ENCODE measurements at regions not wholly inside any gene's neighbourhood (a gene's known extent, or its start where the extent isn't known, plus 50 kb on each side); places are given as distances from the start of the nearest gene placed in this dataset.

GRCh38 chr3:116870379-116870778 lies 160.8 kb downstream of the TUSC7 start:
- Histone ChIP-seq H3K27ac (no peak overlapping the region), H3K36me3 (no peaks in the 10 kb centered on the region), H3K27me3 (replicated peaks) (0 out of 2 replicates have a peak, but pooled peaks cover under 1% of the 10 kb centered on the region), H3K4me3 (no peak overlapping the region), H3K9me3 (replicated peaks) (no peaks in the 10 kb centered on the region), H3K4me1 (replicated peaks) (no peaks in the 10 kb centered on the region)
- no peak for DNase-seq (ENCODE audit: low read depth in 1 of 2, low spot score in 2 of 2)

- H3K9me3 ChIP-seq (replicated peaks) = no peaks in the 10 kb centered on the region
- DNase-seq (ENCODE audit: low read depth in 1 of 2, low spot score in 2 of 2) = no peak
Observed at GRCh38 chr3:116871905-116872304, 162.3 kb downstream of the TUSC7 start.

GRCh38 chr3:116872688-116873087 lies 163.1 kb downstream of the TUSC7 start:
- H3K27ac ChIP-seq = no peak overlapping the region
- H3K4me3 ChIP-seq = no peak overlapping the region
- no peaks in the 10 kb centered on the region for H3K27me3 ChIP-seq (replicated peaks)
- H3K36me3 ChIP-seq = no peaks in the 10 kb centered on the region
- no peaks in the 10 kb centered on the region for H3K9me3 ChIP-seq (replicated peaks)
- DNase-seq (ENCODE audit: low read depth in 1 of 2, low spot score in 2 of 2) = no peak
- no peaks in the 10 kb centered on the region for H3K4me1 ChIP-seq (replicated peaks)

More at GRCh38 chr3:116871905-116872304, 162.3 kb downstream of the TUSC7 start:
- Histone ChIP-seq H3K36me3 (no peaks in the 10 kb centered on the region), H3K4me1 (replicated peaks) (no peaks in the 10 kb centered on the region), H3K27me3 (replicated peaks) (no peaks in the 10 kb centered on the region), H3K27ac (no peak overlapping the region), H3K4me3 (no peak overlapping the region)

GRCh38 chr3:116873142-116873541 lies 163.6 kb downstream of the TUSC7 start:
- H3K4me1 ChIP-seq (replicated peaks) = no peaks in the 10 kb centered on the region

DNA sequence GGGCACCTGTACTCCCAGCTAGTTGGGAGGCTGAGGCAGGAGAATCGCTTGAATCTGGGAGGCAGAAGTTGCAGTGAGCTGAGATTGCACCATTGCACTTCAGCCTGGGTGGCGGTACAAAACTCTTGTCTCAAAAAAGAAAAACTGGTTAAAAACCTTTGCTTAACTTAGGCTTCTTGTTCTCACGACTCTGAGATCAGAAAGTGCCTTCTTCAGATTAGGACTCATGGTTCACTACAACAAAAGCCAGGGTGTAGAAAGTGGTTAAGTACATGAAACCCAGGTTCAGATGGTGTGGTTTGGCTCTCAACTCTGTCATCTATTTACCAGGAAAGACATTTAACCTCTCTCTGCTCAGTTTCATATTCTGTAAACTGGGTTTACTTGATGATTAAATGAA lies 168.4 kb downstream of the TUSC7 start:
- H3K9me3 ChIP-seq (replicated peaks) = no peaks in the 10 kb centered on the region
- no peak for DNase-seq (ENCODE audit: low read depth in 1 of 2, low spot score in 2 of 2)
- H3K27me3 ChIP-seq (replicated peaks) = no peaks in the 10 kb centered on the region
- H3K4me1 ChIP-seq (replicated peaks) = no peaks in the 10 kb centered on the region
- H3K36me3 ChIP-seq = no peaks in the 10 kb centered on the region
- no peak overlapping the region for H3K4me3 ChIP-seq
- no peak overlapping the region for H3K27ac ChIP-seq

More at GRCh38 chr3:116873142-116873541, 163.6 kb downstream of the TUSC7 start:
- H3K27ac ChIP-seq = no peak overlapping the region
- H3K36me3 ChIP-seq = no peaks in the 10 kb centered on the region
- no peaks in the 10 kb centered on the region for H3K27me3 ChIP-seq (replicated peaks)
- DNase-seq (ENCODE audit: low read depth in 1 of 2, low spot score in 2 of 2) = no peak
- H3K9me3 ChIP-seq (replicated peaks) = no peaks in the 10 kb centered on the region
- no peak overlapping the region for H3K4me3 ChIP-seq

DNA sequence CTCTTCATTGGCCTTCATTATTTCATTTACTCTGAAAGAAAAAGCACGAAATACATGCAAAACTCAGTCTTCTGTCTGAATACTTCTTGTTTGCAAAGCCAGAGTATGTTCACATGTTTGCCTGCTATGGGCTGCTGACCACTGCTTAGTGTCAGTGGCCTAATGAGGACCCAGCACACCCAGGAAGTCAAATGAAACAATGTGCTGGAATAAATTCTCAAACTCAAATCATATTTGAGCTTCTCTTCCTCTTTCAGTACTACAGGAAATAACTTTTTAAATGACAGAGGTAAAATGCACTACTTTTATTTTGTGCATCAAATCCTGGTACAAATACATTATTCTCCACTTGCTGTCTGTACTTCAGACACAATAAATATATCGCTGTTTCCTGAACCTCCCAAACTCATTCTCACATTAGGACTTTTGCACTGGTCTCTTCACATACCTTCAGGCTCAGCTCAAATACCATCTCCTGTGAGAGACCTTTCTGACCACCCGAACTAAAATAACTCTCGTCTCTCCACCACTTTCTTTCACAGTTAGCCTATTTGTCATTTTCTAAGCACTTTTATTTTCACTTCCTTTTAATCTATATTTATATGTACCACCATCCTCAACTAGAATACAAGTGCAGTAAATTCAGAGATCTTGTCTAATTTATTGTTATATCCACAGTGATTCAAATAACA lies 176.8 kb downstream of the TUSC7 start:
- Histone ChIP-seq H3K36me3 (no peaks in the 10 kb centered on the region), H3K4me1 (replicated peaks) (no peaks in the 10 kb centered on the region), H3K4me3 (no peak overlapping the region), H3K27me3 (replicated peaks) (no peaks in the 10 kb centered on the region), H3K27ac (no peak overlapping the region), H3K9me3 (replicated peaks) (no peaks in the 10 kb centered on the region)
- no peak for DNase-seq (ENCODE audit: low read depth in 1 of 2, low spot score in 2 of 2)

- Histone ChIP-seq H3K4me3 (no peak overlapping the region), H3K9me3 (replicated peaks) (no peaks in the 10 kb centered on the region), H3K4me1 (replicated peaks) (no peaks in the 10 kb centered on the region), H3K27ac (no peak overlapping the region), H3K36me3 (no peaks in the 10 kb centered on the region), H3K27me3 (replicated peaks) (no peaks in the 10 kb centered on the region)
- DNase-seq (ENCODE audit: low read depth in 1 of 2, low spot score in 2 of 2) = no peak
Observed at GRCh38 chr3:116896116-116896515, 186.5 kb downstream of the TUSC7 start.

DNA sequence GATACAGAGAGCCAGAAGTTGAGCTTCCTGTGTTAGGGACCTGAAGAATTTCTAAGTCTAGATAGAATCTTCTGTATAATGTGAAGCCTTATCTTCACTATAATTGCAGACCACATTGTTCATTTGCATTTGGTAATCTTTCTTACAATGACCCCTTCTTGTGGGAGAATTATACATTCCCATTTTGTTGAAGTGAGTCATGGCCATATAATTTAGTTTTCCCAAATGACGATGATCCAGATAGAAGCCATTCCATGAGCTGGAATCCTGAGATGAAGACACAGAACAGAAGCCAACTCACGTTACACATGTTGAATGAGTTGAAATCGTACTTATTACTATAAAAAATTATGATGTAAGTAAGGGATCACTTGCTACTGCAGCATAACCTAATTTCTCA lies 187.8 kb downstream of the TUSC7 start:
- Histone ChIP-seq H3K9me3 (replicated peaks) (no peaks in the 10 kb centered on the region), H3K27ac (no peak overlapping the region), H3K4me1 (replicated peaks) (no peaks in the 10 kb centered on the region), H3K4me3 (no peak overlapping the region), H3K36me3 (no peaks in the 10 kb centered on the region), H3K27me3 (replicated peaks) (no peaks in the 10 kb centered on the region)
- no peak for DNase-seq (ENCODE audit: low read depth in 1 of 2, low spot score in 2 of 2)

GRCh38 chr3:116899253-116899652 lies 189.7 kb downstream of the TUSC7 start:
- DNase-seq (ENCODE audit: low read depth in 1 of 2, low spot score in 2 of 2) = no peak
- Histone ChIP-seq H3K36me3 (no peaks in the 10 kb centered on the region), H3K27ac (no peak overlapping the region), H3K27me3 (replicated peaks) (no peaks in the 10 kb centered on the region), H3K4me1 (replicated peaks) (no peaks in the 10 kb centered on the region), H3K4me3 (no peak overlapping the region), H3K9me3 (replicated peaks) (no peaks in the 10 kb centered on the region)

- Histone ChIP-seq H3K4me1 (replicated peaks) (no peaks in the 10 kb centered on the region), H3K27me3 (replicated peaks) (no peaks in the 10 kb centered on the region), H3K4me3 (no peak overlapping the region), H3K36me3 (no peaks in the 10 kb centered on the region), H3K27ac (no peak overlapping the region), H3K9me3 (replicated peaks) (no peaks in the 10 kb centered on the region)
- no peak for DNase-seq (ENCODE audit: low read depth in 1 of 2, low spot score in 2 of 2)
Observed at GRCh38 chr3:116905334-116905733, 195.8 kb downstream of the TUSC7 start.

GRCh38 chr3:116905794-116906193 lies 196.2 kb downstream of the TUSC7 start:
- no peaks in the 10 kb centered on the region for H3K9me3 ChIP-seq (replicated peaks)
- H3K27ac ChIP-seq = no peak overlapping the region
- H3K27me3 ChIP-seq (replicated peaks) = no peaks in the 10 kb centered on the region
- DNase-seq (ENCODE audit: low read depth in 1 of 2, low spot score in 2 of 2) = no peak
- H3K4me3 ChIP-seq = no peak overlapping the region
- H3K4me1 ChIP-seq (replicated peaks) = no peaks in the 10 kb centered on the region
- H3K36me3 ChIP-seq = no peaks in the 10 kb centered on the region

GRCh38 chr3:116912116-116912515 lies 202.5 kb downstream of the TUSC7 start:
- no peaks in the 10 kb centered on the region for H3K4me1 ChIP-seq (replicated peaks)
- H3K27ac ChIP-seq = no peak overlapping the region
- no peak overlapping the region for H3K4me3 ChIP-seq
- no peaks in the 10 kb centered on the region for H3K36me3 ChIP-seq
- no peak for DNase-seq (ENCODE audit: low read depth in 1 of 2, low spot score in 2 of 2)
- no peaks in the 10 kb centered on the region for H3K9me3 ChIP-seq (replicated peaks)
- H3K27me3 ChIP-seq (replicated peaks) = no peaks in the 10 kb centered on the region

DNA sequence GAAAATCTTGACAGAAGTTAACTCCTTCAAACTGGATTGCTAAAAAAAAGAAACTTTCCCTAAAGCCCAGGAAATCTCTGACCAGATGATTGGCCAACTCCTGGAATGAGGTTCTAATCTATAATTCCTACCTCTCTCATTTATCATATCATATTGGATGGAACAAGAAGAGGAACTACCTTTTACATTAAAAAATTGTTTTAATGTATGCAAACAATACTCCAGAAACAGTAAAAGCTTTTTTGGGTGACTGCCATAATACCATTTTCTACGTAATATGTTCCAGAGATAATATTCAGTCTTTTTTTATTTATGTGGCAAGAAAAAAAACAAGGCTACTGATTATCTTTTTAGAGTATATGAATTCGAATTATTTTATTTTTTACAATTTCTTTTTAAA lies 204.4 kb downstream of the TUSC7 start:
- H3K9me3 ChIP-seq (replicated peaks) = no peaks in the 10 kb centered on the region
- H3K4me1 ChIP-seq (replicated peaks) = no peaks in the 10 kb centered on the region
- H3K27ac ChIP-seq = no peak overlapping the region
- no peaks in the 10 kb centered on the region for H3K27me3 ChIP-seq (replicated peaks)
- no peaks in the 10 kb centered on the region for H3K36me3 ChIP-seq
- DNase-seq (ENCODE audit: low read depth in 1 of 2, low spot score in 2 of 2) = no peak
- H3K4me3 ChIP-seq = no peak overlapping the region

- Histone ChIP-seq H3K9me3 (replicated peaks) (no peaks in the 10 kb centered on the region), H3K27ac (no peak overlapping the region), H3K4me1 (replicated peaks) (no peaks in the 10 kb centered on the region), H3K4me3 (no peak overlapping the region), H3K36me3 (no peaks in the 10 kb centered on the region), H3K27me3 (replicated peaks) (no peaks in the 10 kb centered on the region)
- DNase-seq (ENCODE audit: low read depth in 1 of 2, low spot score in 2 of 2) = no peak
Observed at GRCh38 chr3:116916836-116917235, 207.3 kb downstream of the TUSC7 start.
